GM21360 (cell line): ENCODE measurements at regions not wholly inside any gene's neighbourhood (a gene's known extent, or its start where the extent isn't known, plus 50 kb on each side); places are given as distances from the start of the nearest gene placed in this dataset.
"Not testable (repeated sequence)": the region's sequence is repeated elsewhere in the genome, so short reads cannot be mapped to it uniquely, and the experiment has no call there.

Experiments used
- ATAC-seq: cut with Tn5 transposase; IDR thresholded peaks from one replicate; pipeline ENCODE4 v1.9.1; 2021; ENCODE audit warnings: mild to moderate bottlenecking, moderate library complexity; ENCODE audit not compliant: unreplicated experiment

DNA sequence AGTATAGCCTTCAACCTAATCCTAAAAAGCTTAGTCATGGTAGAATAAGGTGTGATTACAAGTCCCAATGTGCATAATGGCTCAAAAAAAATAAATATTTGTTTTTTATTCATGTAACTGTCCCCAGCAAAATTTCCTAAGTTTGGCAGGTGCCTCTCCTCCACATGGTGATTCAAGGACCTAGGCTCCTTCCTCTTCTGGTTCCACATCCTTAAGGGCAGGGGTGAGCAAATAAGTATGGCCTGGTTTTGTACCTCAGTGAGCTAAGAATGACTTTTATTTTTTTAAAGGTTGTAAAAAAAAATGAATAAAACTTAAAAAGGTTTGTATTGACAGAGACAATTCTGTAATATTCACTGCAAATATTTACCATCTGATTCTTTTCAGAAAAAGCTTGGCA lies 343.5 kb upstream of the UBE2E2 start:
- no peak for ATAC-seq

DNA sequence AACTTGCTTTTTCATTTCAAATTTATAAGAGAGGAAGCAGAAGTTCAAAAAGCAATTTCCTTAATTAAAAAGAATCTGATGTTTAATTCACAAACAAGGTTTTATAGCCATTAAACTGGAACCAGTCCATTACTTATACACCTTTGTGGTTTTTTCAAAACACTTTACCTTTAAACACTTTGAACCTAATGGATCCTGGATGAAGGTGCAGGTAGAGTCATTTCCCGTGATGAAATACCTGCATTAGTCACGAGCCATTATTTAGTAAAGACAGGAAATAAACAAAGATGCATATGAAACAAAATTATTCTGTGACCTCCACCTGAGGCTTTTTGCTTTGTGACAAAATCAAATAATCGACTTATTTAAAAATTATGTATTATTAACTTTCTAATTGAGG lies 341.7 kb upstream of the UBE2E2 start:
- no peak for ATAC-seq

DNA sequence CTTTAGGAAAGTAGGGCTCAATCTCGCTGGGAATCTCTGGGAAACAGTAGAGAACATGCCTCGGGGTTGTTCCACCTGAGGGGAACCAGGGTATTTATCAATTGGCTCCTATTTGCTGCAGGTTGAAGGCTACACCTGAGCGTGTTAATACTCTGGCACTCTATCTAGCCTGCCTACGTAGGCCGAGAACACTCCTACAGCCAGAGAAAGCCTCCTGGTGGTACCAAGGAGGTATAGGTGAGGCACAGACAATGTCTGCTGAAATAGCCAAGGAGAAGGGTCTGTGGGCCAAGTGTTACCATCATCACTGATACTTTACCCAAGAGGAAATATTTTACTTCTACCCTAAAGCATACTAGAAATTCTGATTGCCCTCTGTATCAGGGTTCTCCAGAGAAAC lies 341.0 kb upstream of the UBE2E2 start:
- no peak for ATAC-seq

DNA sequence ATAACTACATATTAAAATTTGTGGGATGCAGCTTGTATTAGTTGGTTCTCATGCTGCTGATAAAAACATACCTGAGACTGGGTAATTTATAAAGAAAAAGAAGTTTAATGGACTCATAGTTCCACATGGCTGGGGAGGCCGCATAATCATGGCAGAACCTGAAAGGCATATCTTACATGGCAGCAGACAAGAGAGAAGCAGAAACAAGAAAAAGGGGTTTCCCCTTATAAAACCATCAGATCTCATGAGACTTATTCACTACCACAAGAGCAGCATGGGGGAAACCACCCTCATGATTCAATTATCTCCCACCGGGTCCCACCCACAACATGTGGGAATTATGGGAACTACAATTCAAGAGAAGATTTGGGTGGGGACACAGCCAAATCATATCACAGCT lies 320.3 kb upstream of the UBE2E2 start:
- ATAC-seq = not testable (repeated sequence)

DNA sequence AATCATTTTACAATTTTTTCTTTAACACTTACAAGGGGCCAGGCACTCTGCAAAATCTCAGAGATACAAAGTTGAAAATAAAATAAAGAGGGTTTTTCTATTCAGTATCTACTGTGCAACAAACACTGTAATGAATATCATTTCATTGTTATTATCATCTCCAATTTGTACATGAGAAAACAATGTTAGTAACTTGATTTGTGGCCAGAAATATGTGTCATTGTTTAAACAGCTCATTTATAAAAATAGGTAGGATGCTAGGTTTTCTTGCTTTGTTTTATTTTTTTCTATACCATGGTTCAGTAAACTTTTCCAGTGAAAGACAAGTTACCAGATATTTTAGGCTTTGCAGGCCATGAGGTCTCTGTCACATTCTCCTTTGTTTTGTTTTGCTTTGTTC lies 318.1 kb upstream of the UBE2E2 start:
- ATAC-seq = no peak

DNA sequence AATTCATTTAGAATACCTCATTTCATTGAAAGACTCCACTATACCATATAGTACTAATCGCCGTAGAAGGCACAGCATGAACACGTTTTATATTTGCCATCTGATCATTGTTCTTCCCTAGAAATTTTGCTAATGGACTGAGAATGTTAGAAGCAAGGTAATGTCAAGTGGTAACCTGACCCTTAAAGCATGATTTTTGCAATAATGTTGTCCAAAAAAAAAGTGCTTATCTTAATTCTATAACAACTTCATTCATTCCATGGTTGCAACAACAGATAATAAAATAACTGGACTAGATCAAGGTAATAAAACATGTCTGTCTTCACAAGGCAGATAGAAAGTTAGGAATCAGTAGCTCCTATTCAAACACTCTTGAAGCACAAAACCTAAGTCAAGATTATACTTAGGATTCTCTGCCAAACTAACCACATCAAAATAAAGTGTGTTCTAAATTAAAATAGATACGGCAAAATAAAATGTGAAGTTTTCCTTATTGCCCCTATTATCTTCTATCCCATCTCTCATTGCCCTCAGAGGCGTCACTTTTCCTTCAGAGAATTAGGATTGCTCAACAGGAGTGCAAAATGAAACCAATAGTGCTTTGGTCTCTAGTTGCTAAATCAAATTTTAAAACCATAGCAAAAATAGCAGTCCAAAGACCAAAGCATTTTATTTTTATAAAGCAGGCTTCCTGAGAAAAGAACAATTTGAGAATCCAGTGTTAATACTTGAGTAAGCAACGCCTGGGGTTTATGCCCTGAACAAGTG lies 317.4 kb upstream of the UBE2E2 start:
- ATAC-seq = no peak

DNA sequence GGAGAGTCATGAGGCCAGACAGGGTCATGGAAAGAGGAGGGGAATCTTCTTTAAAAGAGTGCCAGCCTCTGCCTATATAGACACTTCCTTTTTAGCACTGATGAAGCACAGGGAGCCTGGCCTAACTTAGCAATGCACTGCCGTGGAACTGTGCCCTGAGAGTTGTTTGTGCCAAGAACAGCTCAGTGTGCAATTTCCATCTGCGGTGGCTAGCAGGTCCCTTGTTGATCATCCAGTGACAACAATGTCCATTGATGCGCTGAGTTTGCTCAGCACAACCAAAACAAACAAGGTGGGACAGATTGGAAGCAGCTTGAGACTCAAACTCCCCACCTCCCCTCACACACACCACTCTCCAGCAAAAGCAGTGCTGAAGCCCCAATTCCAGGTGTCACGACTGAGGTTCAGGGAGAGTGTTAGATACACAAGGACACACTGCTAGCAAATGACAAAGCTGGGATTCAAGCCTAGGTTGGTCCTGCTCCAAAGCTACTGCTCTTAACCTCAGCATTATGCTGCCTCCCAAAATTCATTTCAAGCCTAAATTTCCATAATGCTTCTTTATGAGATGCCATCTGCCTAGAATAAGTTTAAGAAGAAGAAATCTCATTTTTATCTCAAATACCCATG lies 316.6 kb upstream of the UBE2E2 start:
- no peak for ATAC-seq

DNA sequence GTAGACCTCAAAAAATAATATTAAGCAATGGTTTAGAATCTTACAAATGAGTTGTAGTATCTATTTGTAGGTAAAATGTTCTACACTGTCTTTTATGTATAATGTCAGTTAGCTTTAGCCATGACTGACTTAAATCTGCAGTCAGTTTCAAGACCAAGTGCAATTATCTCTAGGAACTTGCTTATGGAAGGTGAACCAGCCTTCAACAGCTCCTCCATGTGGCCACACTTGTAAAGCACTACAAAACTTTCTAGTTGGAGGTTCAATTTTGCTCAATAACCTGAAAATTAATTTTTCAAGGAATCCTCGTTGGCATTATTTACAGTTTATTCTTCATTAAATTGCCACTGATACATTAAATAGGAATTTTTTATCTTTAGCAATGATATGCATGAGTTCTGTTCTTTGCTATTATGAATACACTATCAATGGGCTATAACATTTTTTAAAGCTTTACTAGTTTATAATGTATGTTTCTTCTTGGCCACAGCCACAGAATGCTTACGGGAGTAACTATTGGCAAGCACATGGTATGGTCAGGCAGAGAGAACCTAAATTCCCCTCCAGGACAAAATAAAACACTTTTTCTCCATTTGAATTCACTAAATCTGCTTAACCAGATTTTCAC lies 315.3 kb upstream of the UBE2E2 start:
- no peak for ATAC-seq

DNA sequence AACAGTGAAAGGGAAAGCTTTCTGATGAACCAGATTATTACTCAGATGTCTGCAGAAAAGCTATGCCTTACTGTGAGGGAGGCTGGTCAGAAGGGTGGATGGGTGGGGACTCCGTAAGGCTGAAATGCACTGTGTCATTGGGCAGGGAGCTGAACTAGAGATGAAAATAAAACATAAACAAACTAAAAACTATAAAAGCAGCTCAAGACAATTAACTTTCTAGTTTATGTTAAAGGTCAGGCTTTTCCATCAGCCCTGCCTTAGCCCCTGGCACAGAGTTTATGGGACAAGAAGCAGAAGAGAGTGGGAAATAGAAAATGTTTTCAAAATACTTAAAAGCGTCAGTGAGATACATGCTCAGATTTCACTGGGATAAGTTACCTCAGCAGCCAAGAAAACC lies 310.0 kb upstream of the UBE2E2 start:
- ATAC-seq = no peak

DNA sequence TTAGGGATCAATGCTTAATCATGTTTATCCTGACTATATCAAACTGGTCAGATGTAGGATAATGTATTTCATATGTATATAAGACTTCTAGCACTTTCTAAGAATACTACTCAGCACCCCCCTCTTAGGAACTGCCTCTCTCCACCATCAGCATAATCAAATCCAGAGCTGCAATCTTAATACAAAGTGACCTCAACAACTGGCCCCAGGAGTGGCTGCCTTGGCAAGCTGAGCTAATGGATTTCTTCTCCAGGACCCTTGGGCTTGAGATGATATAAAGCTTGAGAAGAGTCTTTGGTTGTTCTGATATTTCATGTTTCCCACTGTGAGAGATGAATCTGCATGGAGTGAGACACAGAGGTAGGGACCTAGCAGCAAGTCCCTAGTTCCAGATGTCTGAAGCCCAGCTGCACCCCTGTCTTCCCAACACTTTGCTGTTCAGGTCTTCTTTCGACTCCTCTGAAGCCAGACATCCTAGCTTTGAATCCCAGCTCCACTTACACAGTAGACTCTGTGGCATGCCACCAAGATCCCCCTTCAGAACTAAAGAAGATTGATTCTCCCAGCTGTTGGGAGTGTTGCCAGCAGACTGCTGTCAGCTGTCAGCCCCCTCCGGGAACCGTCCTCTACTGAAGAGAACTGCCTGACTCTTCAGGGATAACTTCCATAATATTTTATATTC lies 309.3 kb upstream of the UBE2E2 start:
- no peak for ATAC-seq

DNA sequence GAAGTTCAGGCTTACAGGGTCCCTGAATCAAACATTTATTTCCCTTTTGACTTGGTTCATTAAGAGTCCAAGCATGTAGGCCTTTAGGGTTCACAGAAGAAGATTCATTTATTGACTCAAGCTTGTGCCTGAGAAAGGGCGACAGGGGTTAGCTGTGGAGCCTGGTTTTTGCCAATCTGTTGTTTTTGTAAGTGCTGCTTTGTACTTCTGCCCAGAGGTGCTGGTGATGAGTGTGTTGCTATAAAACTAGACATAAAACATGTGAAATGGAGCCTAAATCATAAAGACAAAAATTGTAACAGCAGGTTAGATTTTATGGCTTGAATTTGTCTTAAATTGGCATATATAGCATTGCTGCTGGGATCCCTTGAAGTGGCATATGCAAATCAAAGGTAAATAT lies 308.3 kb upstream of the UBE2E2 start:
- ATAC-seq = no peak

GRCh38 chr3:22895671-22896070 lies 307.5 kb upstream of the UBE2E2 start:
- ATAC-seq = no peak

- ATAC-seq = no peak
Observed at GRCh38 chr3:22898558-22898957, 304.6 kb upstream of the UBE2E2 start.

DNA sequence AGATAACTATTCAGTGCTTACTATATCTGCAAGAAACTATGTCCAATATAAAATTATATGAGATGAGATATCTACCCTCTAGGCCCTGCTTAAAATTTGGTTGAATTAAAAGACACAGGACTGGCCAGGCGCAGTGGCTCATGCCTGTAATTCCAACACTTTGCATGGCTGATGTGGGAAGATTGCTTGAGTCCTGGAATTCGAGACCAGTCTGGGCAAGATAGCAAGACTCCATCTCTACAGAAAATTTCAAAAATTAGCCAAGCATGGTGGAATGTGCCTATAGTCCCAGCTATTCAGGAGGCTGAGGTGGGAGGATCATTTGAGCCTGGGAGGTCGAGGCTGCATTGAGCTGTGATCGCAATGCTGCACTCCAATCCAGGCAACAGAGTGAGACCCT lies 303.7 kb upstream of the UBE2E2 start:
- no peak for ATAC-seq

DNA sequence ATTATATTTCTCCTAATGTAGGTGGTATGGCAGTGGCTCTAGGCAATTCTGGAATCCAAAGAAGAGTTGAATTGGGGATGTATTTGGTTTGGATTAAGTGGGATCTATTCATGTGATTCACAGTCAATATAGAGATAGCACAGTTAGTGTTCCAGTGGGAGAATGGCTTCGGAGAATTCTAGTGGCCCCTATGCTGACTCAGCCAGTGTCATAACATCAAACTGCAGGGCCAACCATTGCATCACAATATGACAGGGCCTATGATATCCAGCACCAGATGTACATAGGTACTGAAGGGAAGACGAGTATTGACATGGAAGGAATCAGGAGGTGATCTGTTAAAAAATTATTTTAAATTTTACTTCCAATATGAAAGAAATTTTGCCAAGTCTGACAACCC lies 302.8 kb upstream of the UBE2E2 start:
- ATAC-seq = no peak

DNA sequence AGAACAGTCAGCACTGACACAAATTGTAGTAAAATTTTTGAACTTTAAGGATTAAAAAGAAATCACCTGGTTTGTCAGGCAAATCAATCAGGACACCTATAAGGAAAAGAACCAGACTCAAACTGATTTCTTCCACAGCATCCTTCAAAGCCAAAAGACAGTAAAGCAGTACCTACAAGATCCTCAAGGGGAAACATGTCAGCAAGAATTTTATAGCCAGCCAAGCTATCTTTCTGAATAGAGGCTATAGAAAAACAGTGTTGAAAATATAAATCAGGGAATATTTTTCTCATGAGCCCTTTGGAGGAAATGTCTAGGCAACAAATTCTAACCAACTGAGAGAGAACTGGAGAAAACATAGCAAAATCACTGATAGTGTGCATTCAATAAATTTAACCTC lies 301.4 kb upstream of the UBE2E2 start:
- no peak for ATAC-seq

DNA sequence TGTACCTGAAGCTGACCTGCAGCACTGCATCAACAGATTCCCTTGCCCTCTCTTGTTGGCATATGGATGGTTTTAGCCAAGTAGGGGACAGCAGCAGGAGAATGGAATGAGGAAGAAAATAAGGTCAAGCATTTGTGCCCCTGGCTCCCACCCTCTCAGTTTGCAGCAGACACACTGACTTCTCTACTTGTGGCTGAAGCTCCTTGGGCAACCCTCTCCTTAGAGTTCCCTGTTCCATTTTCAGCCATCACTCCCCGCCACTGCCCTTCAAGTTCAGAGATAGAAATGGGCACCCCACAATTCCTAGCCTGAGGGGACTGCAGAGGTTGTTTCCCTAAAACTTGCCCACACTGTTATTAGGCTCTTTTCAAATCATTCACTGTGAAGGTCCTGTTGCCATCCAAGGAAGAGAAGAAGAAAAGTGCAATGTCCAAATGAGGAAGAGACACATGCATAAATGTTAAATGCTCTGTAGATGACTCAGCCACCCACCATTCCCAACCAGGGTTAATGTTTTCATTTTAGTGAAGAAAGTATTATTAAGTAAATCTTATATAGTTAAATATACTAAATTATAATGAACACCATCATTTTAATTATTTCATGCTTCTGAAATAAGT lies 295.9 kb upstream of the UBE2E2 start:
- no peak for ATAC-seq

DNA sequence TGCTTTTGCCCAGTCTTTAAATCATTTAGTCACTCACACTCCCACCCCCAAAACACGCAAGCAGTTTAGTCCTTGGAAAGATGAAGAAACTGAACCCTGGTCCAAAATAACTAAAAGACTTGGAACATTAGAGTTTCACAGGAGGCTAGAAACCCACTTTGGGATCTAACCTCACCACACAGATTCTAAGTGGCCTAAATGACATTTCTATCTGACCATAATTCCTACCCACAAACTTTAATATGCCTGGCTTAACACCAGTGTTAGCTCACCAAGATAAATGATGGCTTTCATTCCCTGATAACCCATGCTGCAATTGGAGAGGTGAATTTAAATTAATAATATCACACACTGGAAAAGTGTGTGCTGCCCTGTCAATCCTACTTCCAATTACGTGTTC lies 295.3 kb upstream of the UBE2E2 start:
- no peak for ATAC-seq

GRCh38 chr3:22908989-22909507 lies 294.1 kb upstream of the UBE2E2 start:
- ATAC-seq = no peak

DNA sequence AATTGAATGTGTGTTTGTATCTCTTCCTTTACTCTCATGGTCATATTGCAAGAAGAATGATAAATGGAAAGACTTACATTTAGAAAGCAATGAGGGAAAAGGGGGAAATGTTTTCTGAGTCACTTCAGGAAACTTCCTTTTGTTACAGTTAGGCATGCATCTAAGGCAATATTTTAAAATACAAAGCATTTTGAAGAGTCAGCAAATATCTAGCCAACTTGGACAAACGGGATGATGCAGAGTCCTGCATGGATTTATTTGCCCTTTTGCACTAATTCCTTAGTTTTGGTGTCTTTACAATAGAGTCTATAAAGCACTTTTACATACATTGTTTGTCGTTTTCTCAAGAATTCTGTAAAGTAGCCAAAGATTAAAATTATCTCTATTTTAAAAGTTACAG lies 286.2 kb upstream of the UBE2E2 start:
- ATAC-seq = no peak

GRCh38 chr3:22920006-22920405 lies 283.1 kb upstream of the UBE2E2 start:
- no peak for ATAC-seq
